ENCODE measurements at regions not wholly inside any gene's neighbourhood (a gene's known extent, or its start where the extent isn't known, plus 50 kb on each side); places are given as distances from the start of the nearest gene placed in this dataset.
"Not testable (repeated sequence)": the region's sequence is repeated elsewhere in the genome, so short reads cannot be mapped to it uniquely, and the experiment has no call there.

- DNase-seq: no peak
Measured at GRCh38 chr3:165716592-165716991, 120.6 kb downstream of the BCHE start.

- DNase-seq: no peak
Measured at GRCh38 chr3:165713479-165713878, 123.7 kb downstream of the BCHE start.

- DNase-seq: no peak
Measured at GRCh38 chr3:165712382-165712781, 124.8 kb downstream of the BCHE start.

DNA sequence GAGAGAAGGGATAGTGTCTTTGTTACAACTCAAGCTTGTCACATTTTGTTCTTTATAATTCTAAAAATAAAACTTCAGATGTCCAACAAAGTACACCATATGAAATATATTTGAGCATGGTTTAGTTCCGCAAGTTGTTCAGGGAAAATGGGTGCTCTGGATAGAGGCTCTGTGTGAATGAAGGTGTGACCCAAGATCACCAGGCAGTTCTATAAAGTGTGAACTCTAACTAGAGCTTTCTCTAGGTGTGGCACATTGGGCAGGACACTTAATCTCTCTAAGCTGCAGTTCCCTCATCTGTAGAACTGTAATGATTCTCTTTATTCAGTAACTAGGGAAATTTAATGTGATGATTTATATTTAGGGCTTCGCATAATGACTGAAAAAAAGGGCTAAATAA is 139.3 kb downstream of the BCHE start:
- DNase-seq: no peak

DNA sequence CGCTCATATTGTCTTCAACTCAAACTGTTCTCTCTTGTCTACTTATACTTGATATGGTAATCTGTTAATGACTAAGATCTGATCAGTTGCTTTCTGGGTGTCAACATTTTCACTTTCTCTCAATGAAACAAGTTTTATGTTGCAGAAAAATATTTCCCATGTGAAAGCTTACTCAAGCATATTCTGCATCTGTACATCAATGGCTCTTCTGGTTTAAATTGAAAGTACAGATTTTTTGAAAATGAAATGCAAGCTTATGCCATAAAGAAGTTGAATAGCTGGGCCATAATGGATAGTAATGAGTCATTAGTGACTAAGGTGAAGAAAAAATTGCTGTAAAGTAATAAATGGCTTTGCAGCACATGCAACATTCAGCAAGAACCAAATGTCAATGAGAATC is 140.7 kb downstream of the BCHE start:
- DNase-seq: peak; percentile 1

- DNase-seq: no peak
Measured at GRCh38 chr3:165683947-165684346, 153.3 kb downstream of the BCHE start.

DNA sequence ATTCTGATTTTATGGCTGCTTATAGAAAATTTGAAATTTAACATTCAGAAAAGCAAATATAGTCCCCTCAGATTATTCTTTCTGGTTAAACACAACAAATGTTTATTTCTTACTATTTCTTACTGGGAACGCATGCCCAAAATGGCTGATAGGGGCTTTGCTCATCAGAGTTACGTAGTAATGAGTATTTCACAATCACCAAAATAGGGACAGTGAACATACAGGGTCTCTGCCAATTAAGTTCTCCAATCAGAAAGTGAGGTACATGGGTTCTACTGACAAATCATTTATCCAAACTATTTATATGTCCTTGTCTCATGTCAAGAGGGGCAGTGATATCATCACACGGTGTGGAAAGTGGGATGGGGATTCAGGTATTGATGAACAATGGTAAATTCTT is 154.5 kb downstream of the BCHE start:
- DNase-seq: no peak

DNA sequence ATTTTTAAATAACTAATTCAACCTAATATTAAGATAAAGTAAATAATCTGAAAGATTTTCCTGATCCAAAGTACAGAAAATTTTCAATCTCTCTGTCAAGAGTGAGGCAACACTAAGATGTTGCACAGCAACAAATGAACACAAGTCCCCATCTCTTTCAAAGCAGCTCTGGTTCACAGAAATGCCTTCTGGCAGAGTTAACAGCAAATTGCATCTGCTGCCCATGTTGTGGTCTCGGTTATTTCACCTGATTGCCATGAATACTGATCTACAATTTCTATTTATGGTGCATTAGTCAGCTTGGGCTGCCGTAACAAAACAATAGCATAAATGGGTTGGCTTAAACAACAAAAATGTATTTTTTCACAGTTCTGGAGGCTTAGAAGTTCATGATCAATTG is 167.3 kb downstream of the BCHE start:
- peak; percentile 3 for DNase-seq

GRCh38 chr3:165669504-165669903 is 167.7 kb downstream of the BCHE start:
- DNase-seq: peak; percentile 34

GRCh38 chr3:165667676-165668075 is 169.5 kb downstream of the BCHE start:
- no peak for DNase-seq

DNA sequence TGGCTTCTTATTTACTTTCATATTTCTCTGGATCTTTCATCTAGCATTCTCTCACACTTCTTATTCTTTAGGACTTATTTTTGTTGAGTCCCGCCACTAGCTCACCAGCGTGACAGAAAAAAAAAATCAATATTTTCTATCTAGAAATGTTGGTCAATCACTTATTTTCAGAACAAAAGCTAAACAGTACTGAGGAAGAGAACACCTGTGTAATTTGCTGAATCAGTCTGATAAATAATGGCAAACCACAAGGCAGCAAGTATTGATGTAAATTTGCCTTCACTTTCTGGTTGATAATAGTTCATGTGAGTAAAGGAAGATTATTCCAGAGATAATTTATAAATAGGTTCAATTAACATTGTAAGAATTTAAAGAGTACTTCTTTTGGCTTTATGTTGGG is 179.2 kb downstream of the BCHE start:
- DNase-seq: no peak

DNA sequence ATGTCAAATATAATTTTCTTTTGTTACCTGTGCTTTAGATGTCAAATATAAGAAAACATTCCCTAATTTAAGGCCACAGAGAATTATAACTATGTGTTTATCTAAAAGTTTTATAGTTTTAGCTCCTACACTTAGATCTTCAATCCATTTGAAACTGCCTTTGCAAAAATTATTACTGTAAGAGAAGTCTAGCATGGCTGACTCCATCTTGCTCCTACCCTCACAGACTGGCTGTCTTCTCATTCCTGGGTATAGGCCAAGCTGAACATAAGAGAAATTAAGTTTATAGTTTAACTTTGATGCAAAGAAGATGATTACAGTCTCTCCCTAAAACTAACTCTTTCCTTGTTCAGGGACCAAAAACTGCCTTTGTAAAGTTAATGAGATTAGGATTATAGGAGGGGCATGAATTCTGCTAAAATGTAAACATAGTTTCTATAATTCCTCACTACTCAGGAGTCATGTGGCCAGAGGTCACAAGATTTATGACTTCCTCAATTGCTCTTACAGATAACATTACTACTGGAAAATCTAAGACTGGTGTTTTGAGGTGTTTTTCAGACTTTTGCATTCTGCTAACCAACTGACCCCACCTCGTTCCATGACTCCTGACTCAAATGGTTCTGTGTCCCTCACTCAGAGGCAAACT is 184.0 kb downstream of the BCHE start:
- no peak for DNase-seq

GRCh38 chr3:165649282-165649681 is 187.9 kb downstream of the BCHE start:
- DNase-seq: not testable (repeated sequence)

DNA sequence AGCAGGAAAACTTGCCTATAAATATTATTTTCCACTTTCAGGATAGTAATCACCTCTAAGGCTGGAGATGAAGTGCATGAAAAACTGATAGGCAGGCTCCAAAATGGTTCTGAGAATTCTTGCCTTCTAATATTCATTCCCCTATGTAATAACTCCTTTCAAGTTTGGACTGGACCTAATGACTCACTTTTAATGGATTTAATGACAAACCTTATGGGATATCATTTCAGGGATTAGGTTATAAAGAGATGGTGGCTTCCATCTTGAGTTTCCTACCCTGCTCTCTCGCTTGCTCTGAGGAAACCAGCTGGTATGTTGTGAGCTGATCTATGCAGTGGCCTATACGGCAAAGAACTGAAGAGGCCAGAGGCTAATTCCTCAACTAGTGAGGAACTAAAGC is 192.0 kb downstream of the BCHE start:
- DNase-seq: no peak

DNA sequence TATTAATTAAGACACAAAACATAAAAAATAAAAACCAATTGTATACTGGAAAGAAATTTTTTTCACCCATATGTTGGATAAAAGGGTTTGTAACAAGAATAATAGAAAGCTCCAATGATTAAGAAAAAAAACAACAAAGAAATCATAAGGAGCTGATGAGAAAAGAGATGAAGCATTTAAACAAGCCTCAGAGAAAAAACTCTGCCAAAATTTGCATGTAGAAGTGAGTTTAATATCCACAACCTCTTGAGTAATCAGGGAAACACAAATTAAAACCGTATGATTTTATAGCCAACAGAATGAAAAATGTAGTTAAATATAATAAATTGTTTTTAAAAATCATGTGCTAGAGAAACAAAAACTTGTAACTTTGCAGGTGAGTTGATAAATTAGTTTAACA is 192.9 kb downstream of the BCHE start:
- no peak for DNase-seq

- DNase-seq: peak; percentile 89
Measured at GRCh38 chr3:165643425-165643824, 193.8 kb downstream of the BCHE start.

GRCh38 chr3:165642761-165643420 is 194.3 kb downstream of the BCHE start:
- DNase-seq: peak; percentile 99

GRCh38 chr3:165641569-165642310 is 195.5 kb downstream of the BCHE start:
- no peak for DNase-seq

GRCh38 chr3:165640970-165641369 is 196.3 kb downstream of the BCHE start:
- DNase-seq: no peak

DNA sequence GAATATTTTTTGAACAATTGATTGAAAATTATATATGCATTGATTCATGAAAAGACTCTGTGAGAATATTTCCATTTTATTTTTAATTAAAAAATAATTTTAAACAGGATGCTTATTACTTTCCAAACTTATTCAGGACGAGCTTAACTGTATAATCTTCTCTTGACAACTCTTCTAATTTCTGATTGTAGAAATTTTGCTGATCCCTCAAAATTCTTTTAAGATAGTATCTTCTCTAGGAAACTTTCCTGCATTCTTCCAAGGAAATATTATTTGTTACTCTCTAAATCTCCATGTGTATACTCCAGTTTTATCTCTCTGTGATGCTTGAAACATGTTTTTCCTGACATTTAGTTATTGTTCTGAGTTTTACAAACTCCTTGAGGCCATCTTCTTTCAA is 197.2 kb downstream of the BCHE start:
- no peak for DNase-seq

DNA sequence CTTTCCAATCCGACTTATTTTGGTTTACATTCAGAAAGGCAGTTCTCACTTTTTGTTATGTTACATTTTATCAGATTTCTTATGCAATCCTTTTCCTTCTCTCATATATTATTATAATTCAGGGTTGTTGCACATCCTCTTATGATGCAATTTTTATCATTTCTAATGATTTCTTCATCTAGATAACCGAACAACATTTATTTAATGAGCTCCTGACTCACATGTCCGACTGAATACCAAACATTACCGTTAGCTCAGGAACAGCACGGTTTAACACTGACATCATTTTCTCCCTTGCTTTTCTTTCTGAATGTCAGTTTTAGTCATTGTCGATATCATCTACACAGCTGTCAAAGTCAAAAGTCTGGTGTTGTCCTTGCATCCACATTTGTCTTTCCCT is 199.2 kb downstream of the BCHE start:
- peak; percentile 26 for DNase-seq

- no peak for DNase-seq
Measured at GRCh38 chr3:165636684-165637015, 200.6 kb downstream of the BCHE start.

GRCh38 chr3:165635791-165636683 is 201.2 kb downstream of the BCHE start:
- DNase-seq: peak; percentile 5
